Liver (tissue), 8 donors: ENCODE measurements at regions not wholly inside any gene's neighbourhood (a gene's known extent, or its start where the extent isn't known, plus 50 kb on each side); places are given as distances from the start of the nearest gene placed in this dataset.

ENCODE experiments used
- DNase-seq: peaks from one replicate; pipeline ENCODE4 v3.0.0-alpha.2; 2017; ENCODE audit warnings: low spot score
- H3K27ac ChIP-seq, 2 donors: one replicate each; pipeline ENCODE4 v1.7.0; 2013; ENCODE audit warnings: inconsistent platforms in 2 of 2, low read length in 2 of 2, control low read depth in 1 of 2, low read depth in 1 of 2, mild to moderate bottlenecking in 1 of 2
- H3K27me3 ChIP-seq, 4 donors: one replicate each; pipeline versions ENCODE4 v1.6.1 to v1.7.0; 2013; ENCODE audit warnings: low read length in 3 of 4, inconsistent platforms in 1 of 4, mild to moderate bottlenecking in 1 of 4, moderate library complexity in 1 of 4; ENCODE audit not compliant: control insufficient read depth in 4 of 4, insufficient read depth in 4 of 4
- H3K36me3 ChIP-seq, 4 donors: one replicate each; pipeline versions ENCODE4 v1.6.1 to v1.7.0; 2013; ENCODE audit warnings: low read length in 3 of 4, mild to moderate bottlenecking in 3 of 4, low read depth in 1 of 4, moderate library complexity in 1 of 4; ENCODE audit not compliant: control insufficient read depth in 4 of 4, insufficient read depth in 3 of 4
- H3K4me1 ChIP-seq, 4 donors: one replicate each; pipeline versions ENCODE4 v1.6.1 to v1.7.0; 2013; ENCODE audit warnings: low read length in 3 of 4, mild to moderate bottlenecking in 3 of 4, moderate library complexity in 1 of 4; ENCODE audit not compliant: control insufficient read depth in 4 of 4, insufficient read depth in 4 of 4
- H3K4me3 ChIP-seq, 3 donors: one replicate each; pipeline versions ENCODE4 v1.6.1 to v1.7.0; 2013; ENCODE audit warnings: low read length in 3 of 3, control low read depth in 1 of 3, low read depth in 1 of 3, mild to moderate bottlenecking in 1 of 3
- H3K9ac ChIP-seq, 2 donors: one replicate each; pipeline ENCODE4 v1.7.0; 2013; ENCODE audit warnings: low read length in 2 of 2, mild to moderate bottlenecking in 2 of 2, moderate library complexity in 2 of 2, control low read depth in 1 of 2, low read depth in 1 of 2
- H3K9me3 ChIP-seq, 4 donors: one replicate each; pipeline versions ENCODE4 v1.6.1 to v1.7.0; 2013; ENCODE audit warnings: low read length in 3 of 4; ENCODE audit not compliant: control insufficient read depth in 4 of 4
- EGR1 ChIP-seq, 2 donors: IDR thresholded peaks; 2 replicates each; pipeline ENCODE4 v1.6.1; 2016 to 2018; ENCODE audit warnings: antibody characterized with exemption in 2 of 2, low read depth in 2 of 2
- HNF4A ChIP-seq, 2 donors: conservative IDR thresholded peaks; 2 replicates each; pipeline ENCODE4 v1.6.1; 2016; ENCODE audit warnings: antibody characterized with exemption in 2 of 2, mild to moderate bottlenecking in 2 of 2
- HNF4G ChIP-seq: IDR thresholded peaks from 2 replicates; pipeline ENCODE4 v1.6.1; 2016; ENCODE audit warnings: antibody characterized with exemption
- NR2F2 ChIP-seq: IDR thresholded peaks from 2 replicates; pipeline ENCODE4 v1.6.1; 2016; ENCODE audit warnings: antibody characterized with exemption
- WGBS: extraction: QIAGEN DNeasy Blood & Tissue Kit; methylation state at CpG from one replicate; pipeline ENCODE4 v1.1.7; 2013; 5-methylcytosine and 5-hydroxymethylcytosine counted together
- TF ChIP-seq, protein P1 (sequence below): fragments of 150-350 bp; IDR thresholded peaks from 2 replicates; pipeline ENCODE4 v1.5.1; 2017; ENCODE audit warnings: improper control_type of control experiment, low read depth, low read length; ENCODE audit not compliant: missing input control
- TF ChIP-seq, protein P2 (sequence below): IDR thresholded peaks from 2 replicates; pipeline ENCODE4 v1.6.1; 2016; ENCODE audit warnings: antibody characterized with exemption
- TF ChIP-seq, protein P3 (sequence below): IDR thresholded peaks from 2 replicates; pipeline ENCODE4 v1.6.1; 2016; ENCODE audit warnings: antibody characterized with exemption, mild to moderate bottlenecking
- donor health status: healthy.
- donor health status: healthy.
- donor health status: healthy.
- donor health status: healthy.
- donor health status: healthy.

DNA sequence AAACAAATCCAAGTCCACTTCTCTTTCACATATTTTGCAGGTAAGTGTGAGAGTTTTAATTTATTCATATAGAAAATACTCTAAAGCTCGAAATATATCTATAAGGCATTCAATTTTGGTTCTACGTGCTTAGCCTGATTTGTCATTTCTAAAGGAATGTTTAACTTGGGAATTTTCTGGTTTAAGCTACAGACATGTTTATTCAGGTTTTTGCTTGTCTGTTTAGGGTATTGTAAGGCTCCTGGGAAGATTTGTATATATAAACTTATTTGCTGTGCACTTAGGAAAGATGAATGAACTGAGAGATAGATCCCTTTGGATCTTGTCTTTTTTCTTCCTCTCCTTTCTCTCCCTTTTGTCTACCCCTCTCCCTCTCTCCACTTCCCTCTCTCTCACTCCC lies 185.9 kb upstream of the NEIL3 start:
- H3K4me3 ChIP-seq: no peak overlapping the region
- no peak overlapping the region for H3K9ac ChIP-seq
- H3K36me3 ChIP-seq: no peaks in the 10 kb centered on the region
- no peaks in the 10 kb centered on the region for H3K27me3 ChIP-seq
- no peaks in the 10 kb centered on the region for H3K4me1 ChIP-seq
- 54% methylated on average over 2 of the region's 2 CpGs for WGBS
- TF ChIP-seq, protein P1, sequence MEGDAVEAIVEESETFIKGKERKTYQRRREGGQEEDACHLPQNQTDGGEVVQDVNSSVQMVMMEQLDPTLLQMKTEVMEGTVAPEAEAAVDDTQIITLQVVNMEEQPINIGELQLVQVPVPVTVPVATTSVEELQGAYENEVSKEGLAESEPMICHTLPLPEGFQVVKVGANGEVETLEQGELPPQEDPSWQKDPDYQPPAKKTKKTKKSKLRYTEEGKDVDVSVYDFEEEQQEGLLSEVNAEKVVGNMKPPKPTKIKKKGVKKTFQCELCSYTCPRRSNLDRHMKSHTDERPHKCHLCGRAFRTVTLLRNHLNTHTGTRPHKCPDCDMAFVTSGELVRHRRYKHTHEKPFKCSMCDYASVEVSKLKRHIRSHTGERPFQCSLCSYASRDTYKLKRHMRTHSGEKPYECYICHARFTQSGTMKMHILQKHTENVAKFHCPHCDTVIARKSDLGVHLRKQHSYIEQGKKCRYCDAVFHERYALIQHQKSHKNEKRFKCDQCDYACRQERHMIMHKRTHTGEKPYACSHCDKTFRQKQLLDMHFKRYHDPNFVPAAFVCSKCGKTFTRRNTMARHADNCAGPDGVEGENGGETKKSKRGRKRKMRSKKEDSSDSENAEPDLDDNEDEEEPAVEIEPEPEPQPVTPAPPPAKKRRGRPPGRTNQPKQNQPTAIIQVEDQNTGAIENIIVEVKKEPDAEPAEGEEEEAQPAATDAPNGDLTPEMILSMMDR: no peak
- H3K27ac ChIP-seq: no peak overlapping the region
- DNase-seq: no peak
- H3K9me3 ChIP-seq: no peaks in the 10 kb centered on the region

DNA sequence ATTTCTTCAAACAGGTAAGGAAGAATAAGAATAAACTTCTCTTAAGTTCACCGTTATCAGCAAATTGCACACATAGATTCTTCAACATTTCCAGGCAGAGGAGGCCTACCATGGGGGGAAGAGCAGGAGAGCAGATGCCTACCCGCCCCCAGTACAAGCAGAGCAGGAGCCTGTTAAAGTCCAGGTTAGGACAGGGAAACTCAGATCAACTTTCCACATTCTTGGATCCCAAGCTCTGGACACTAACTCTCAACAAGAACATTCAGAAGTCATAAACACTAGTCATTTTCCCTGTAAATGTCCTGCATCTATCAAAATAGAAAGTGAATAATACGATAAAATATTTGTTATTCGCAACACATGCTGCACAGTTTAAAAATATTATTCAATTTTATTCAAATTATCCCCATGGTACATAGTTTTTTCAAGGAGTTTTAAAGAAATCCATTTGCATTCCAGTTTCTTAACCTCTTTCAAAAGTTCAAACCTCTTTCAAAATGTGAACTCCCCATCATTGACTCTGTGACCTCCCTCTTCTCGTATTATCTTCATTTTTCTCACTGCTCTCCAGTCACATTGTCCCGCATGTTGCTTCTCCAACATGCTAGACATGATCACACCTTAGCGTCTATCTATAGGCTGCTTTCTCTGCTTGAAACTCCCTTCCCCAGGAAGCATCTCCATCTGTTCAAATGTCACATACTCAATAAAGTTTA lies 185.2 kb upstream of the NEIL3 start:
- H3K9me3 ChIP-seq: peaks cover 0 to under 1% (median 0%) of the 10 kb centered on the region in 4 donors
- TF ChIP-seq, protein P2, sequence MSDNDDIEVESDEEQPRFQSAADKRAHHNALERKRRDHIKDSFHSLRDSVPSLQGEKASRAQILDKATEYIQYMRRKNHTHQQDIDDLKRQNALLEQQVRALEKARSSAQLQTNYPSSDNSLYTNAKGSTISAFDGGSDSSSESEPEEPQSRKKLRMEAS: no peak
- TF ChIP-seq HNF4G: no peak
- TF ChIP-seq, protein P3, sequence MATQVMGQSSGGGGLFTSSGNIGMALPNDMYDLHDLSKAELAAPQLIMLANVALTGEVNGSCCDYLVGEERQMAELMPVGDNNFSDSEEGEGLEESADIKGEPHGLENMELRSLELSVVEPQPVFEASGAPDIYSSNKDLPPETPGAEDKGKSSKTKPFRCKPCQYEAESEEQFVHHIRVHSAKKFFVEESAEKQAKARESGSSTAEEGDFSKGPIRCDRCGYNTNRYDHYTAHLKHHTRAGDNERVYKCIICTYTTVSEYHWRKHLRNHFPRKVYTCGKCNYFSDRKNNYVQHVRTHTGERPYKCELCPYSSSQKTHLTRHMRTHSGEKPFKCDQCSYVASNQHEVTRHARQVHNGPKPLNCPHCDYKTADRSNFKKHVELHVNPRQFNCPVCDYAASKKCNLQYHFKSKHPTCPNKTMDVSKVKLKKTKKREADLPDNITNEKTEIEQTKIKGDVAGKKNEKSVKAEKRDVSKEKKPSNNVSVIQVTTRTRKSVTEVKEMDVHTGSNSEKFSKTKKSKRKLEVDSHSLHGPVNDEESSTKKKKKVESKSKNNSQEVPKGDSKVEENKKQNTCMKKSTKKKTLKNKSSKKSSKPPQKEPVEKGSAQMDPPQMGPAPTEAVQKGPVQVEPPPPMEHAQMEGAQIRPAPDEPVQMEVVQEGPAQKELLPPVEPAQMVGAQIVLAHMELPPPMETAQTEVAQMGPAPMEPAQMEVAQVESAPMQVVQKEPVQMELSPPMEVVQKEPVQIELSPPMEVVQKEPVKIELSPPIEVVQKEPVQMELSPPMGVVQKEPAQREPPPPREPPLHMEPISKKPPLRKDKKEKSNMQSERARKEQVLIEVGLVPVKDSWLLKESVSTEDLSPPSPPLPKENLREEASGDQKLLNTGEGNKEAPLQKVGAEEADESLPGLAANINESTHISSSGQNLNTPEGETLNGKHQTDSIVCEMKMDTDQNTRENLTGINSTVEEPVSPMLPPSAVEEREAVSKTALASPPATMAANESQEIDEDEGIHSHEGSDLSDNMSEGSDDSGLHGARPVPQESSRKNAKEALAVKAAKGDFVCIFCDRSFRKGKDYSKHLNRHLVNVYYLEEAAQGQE: no peak
- no peak for TF ChIP-seq NR2F2
- 68% methylated on average over 7 of the region's 7 CpGs for WGBS
- H3K36me3 ChIP-seq: no peaks in the 10 kb centered on the region
- no peaks in the 10 kb centered on the region for H3K4me1 ChIP-seq
- no peak overlapping the region for H3K9ac ChIP-seq
- no peak overlapping the region for H3K4me3 ChIP-seq
- no peak overlapping the region for H3K27ac ChIP-seq
- no peak for DNase-seq
- H3K27me3 ChIP-seq: peaks cover 0 to 2% (median 0%) of the 10 kb centered on the region in 4 donors

DNA sequence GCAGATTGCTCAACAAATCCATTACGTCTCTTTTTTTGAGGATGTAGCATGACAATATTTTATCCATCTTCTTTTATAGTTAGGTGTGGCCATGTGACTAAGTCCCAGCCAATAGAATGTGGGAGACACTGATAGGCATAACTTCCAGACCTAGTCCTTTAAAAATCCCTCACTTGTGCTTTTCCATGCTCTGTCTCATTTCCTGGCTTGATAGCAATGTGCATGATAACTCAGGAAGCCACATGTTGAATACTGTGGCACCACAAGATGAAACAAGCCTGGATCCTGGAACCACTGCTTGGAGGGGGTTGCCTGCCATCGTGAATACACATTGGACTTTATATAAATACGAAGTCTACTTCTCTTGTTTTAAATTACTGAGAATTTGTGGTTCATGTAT lies 184.0 kb upstream of the NEIL3 start:
- H3K36me3 ChIP-seq: no peaks in the 10 kb centered on the region
- H3K4me3 ChIP-seq: no peak overlapping the region
- H3K4me1 ChIP-seq: no peaks in the 10 kb centered on the region
- 62% methylated on average over 3 of the region's 3 CpGs for WGBS
- peaks cover 0 to 5% (median 0%) of the 10 kb centered on the region in 4 donors for H3K9me3 ChIP-seq
- H3K27me3 ChIP-seq: peaks cover 0 to 6% (median 0%) of the 10 kb centered on the region in 4 donors
- H3K9ac ChIP-seq: no peak overlapping the region
- DNase-seq: no peak
- H3K27ac ChIP-seq: no peak overlapping the region
- TF ChIP-seq HNF4G (no peak), HNF4A (conservative IDR thresholded peaks at IDR 0.05) (no peak), EGR1 (IDR thresholded peaks at IDR 0.05; ENCODE audit: low read depth in 2 of 2) (no peak)
